Fibroblast of skin of right biceps (primary cell): ENCODE measurements at regions not wholly inside any gene's neighbourhood (a gene's known extent, or its start where the extent isn't known, plus 50 kb on each side); places are given as distances from the start of the nearest gene placed in this dataset.
"Not testable (repeated sequence)": the region's sequence is repeated elsewhere in the genome, so short reads cannot be mapped to it uniquely, and the experiment has no call there.

Source experiments
- DNase-seq: peaks from one replicate; pipeline ENCODE4 v3.0.0-alpha.2; 2013

DNA sequence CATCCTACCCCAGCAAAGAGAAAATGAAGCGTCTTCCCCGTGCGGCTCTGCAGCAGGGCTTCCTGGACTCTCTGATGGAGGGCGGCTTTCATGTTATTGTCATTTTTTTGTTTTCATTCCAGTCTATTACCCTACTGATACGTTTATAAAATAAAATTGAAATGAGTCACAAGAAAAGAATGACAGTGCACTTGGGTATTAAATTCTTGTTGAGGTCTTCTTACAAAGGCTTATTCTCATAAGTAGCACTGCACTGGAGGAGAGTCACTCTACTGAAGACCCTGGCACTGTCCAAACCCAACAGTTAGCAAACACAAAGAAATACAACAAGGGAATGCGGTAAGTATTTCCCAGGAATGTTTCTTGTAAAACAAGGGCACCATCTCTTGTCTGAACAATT lies 379.3 kb downstream of the MAFB start:
- peak; percentile 20 for DNase-seq

GRCh38 chr20:40307997-40308396 lies 381.0 kb downstream of the MAFB start:
- DNase-seq, result no peak

DNA sequence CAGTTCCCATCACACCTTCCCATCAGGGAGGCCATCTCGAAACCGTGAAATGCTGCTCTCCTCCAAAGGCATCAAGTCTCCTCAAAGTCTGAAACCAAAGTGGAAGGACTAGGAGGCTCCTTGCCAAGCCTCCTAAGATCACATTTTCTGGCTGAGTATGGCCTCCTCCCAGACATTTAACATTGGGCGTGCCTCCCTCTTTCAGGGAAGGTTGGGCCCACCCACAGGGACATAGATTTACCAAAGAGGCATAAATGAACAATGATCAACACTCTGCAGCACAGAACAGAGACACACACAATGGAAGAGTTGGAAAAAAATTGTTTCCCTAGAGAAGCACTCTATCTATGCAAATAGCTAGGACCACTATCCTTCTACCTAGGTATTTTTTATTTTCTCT lies 381.8 kb downstream of the MAFB start:
- no peak for DNase-seq

- no peak for DNase-seq
Measured at GRCh38 chr20:40305303-40305702, 383.7 kb downstream of the MAFB start.

- no peak for DNase-seq
Measured at GRCh38 chr20:40304119-40304613, 384.9 kb downstream of the MAFB start.

GRCh38 chr20:40294747-40295146 lies 394.3 kb downstream of the MAFB start:
- DNase-seq, result peak; percentile 16

DNA sequence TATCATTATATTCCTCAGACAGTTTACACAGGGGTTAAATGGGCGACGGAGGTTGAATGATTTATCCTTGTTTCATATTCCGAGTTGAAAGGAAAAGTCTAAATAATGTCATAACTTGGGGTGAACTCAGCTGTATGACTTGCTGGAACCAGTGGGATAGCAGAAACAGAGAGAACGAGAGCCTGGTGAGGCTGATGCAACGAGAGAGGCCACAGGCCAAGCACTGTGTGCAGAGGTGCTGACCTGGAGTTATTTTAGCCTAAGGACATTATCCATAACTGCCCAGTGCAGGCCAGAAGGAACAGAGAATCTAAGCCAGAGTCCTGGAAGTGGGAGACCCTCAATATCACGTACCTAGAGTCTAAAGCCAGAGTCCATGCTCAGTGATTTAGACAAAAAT lies 394.9 kb downstream of the MAFB start:
- no peak for DNase-seq

DNA sequence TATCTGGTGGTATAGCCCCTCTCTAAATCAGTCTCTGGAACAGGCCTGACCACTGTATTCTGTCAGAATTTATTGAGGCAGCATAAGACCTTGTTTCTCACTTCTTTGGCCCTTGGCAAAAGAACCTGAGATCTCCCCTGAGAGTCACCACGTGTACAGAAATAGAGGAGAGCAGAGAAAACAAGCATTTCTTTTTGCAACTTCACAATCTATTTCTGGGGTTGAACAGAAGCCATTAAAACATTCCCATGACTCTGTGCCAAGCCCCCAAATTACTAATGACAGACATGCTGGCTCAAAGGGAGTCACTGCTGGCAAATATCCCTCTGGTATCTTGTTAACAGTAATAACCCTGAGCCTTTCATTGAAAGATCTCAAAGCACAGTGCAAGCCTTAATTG lies 395.3 kb downstream of the MAFB start:
- DNase-seq, result peak; percentile 51

GRCh38 chr20:40291493-40292135 lies 397.4 kb downstream of the MAFB start:
- peak; percentile 18 for DNase-seq

GRCh38 chr20:40287683-40288082 lies 401.4 kb downstream of the MAFB start:
- DNase-seq, result no peak

DNA sequence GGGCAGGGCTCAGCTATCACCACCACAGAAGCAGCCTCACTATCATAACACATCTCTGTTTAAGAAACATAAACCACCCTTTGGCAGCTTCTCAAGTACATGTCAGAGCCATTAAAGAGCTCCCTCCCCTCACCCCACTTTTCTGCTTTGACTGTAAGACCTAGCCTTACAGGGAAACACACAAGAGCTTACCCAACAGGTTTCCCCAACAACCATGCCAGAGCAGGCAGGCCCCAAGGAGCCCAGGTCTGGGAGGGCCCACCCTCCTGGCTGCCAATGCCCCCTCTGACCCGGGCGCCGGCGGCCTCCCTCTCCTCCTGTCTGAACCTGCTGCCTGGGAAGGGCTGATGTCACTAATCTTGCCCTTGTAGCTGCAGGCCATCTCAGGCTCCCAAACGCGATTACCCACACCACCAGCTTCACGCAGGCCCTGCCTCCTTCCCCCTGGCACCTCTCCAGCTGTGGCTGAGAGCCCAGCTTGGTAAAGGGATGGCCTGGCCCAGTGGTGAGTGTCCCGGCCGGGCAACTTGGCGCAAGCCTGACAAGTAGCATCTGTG lies 402.0 kb downstream of the MAFB start:
- peak; percentile 28 for DNase-seq

DNA sequence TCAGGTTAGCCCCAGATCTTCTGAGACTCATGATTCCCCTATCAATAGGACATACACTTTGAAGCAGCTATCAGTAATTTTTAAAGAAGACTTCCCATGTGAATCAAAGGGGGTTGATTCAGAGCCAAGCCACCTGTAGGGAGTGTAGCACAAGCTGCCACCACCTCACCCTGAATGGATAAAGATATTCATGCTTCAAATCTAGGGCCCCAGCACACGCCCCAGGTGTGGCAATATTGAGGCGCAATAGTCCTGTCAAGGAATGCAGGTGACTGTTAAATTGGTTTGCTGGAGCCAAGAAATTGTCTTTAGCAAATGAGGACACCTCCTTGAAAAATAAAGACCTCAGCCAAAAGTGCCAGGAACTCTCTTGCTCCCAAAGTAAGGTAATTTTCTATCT lies 404.4 kb downstream of the MAFB start:
- no peak for DNase-seq

GRCh38 chr20:40283689-40284088 lies 405.3 kb downstream of the MAFB start:
- no peak for DNase-seq

- peak; percentile 24 for DNase-seq
Measured at GRCh38 chr20:40282941-40283340, 406.1 kb downstream of the MAFB start.

DNA sequence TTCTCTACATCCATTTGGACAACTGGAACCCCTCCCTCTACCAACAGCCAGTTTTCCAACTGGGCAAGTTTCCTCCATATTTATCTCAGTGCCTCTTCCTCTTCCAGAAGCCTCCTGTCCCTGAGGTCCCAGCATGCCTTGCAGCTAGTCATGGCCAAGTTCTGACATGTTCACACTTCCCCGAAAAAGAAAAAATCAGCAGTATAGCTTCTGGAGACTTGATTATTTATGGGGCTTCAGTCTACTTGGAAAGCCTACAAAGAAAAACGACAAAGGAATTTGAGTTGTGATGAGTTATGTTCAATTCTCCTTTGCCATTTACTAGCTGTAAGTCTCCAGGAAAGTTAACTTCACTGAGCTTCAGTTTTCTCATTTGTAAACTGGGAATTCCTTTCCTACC lies 406.5 kb downstream of the MAFB start:
- peak; percentile 42 for DNase-seq

DNA sequence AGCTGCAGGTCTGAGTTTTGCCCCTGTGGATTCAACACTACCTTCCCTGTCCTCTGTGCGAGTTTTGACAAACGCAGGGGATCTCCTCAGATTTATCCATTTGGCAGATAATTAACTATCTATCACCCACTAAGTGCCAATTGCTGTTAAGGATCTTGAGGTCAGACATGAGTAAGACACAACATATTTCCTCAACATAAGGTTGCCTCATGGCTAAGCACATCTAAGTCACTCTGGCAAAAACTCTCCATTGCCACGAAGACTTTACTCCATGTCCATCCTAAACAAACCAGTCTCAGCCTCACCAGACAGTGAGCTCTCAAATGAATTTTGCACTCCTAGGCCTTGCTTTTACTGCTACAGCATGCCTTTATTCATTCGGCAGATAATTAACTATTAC lies 408.4 kb downstream of the MAFB start:
- peak; percentile 9 for DNase-seq

- DNase-seq, result peak; percentile 91
Measured at GRCh38 chr20:40279390-40279789, 409.6 kb downstream of the MAFB start.

DNA sequence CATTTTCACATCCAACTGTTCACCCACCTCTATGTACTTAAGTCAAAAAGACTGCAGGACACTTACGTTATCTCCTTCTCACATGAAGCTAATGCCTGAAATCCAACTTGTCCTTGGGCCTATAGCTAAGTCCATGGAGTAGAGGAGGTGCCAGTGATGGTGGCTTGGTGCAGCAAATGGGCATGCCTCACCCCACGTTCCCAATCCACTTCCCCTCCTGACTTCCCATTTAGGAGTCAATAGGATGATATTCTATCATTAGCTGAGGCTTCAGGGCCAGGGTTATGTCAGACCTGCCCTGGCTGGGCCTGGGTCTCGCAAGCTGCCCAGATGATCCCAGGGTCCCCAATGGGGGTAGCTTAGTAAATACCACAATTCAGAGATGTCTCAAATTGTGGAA lies 410.4 kb downstream of the MAFB start:
- no peak for DNase-seq

GRCh38 chr20:40276301-40276700 lies 412.7 kb downstream of the MAFB start:
- no peak for DNase-seq

DNA sequence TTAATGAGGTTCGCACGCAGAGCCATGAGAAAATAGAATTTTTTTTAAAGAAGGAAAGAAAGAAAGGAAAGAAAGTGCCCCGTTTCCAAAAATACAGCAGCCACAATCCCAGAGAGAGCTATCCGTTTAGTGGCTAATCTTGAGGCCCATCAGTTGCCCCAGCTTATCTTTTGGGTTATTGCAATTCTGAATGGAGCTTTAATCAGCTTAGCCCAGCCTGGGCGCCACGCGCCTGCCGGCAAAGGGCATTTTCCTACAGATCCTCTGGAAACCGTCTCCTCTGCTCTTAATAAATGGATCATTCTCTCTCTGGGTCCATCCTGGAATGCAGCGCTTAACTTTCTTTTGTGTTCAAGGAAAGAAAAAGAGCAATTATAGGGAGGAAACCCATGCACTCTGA lies 413.3 kb downstream of the MAFB start:
- no peak for DNase-seq

- DNase-seq, result no peak
Measured at GRCh38 chr20:40274912-40275533, 414.0 kb downstream of the MAFB start.

DNA sequence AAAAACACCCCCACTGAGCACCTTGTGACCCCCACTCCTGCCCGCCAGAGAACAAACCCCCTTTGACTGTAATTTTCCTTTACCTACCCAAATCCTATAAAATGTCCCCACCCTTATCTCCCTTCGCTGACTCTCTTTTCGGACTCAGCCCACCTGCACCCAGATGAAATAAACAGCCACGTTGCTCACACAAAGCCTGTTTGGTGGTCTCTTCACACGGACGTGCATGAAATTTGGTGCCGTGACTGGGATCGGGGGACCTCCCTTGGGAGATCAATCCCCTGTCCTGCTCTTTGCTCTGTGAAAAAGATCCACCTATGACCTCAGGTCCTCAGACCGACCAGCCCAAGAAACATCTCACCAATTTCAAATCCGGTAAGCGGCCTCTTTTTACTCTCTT lies 419.8 kb downstream of the MAFB start:
- not testable (repeated sequence) for DNase-seq

DNA sequence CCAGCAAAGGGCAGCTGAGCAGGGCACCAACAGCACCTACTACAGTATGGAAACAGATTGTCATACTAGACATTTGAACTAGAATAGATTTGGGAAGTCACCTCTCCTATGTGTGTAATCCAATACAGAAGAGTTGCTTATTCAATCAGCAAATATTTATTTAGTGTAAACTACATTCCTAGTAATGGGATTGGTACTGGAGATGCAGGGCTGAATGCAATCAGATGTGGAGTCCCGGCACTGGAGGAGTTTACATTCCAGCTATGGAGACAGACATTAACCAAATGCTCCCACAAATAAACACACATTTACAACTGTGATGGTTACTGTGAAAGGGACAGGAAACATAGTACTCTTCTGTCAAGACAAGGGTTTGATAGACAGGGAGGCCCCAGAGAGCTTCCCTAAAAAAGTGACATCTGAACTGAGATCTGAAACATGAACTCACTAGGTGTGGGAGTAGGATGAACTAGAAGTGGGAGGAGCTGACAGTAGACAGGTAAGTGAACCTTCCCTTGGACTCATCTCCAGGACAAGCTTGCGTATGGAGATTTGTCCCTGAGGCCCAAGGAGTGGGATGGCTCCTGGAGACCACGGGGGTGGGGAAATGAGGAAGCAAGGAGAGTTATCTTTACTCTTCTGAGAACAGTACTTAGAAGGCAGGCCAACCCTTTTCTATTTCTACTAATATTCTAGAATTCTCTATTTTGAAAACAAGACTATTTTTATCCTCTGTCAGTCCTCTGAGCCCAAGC lies 420.5 kb downstream of the MAFB start:
- no peak for DNase-seq
